ENCODE measurements at regions not wholly inside any gene's neighbourhood (a gene's known extent, or its start where the extent isn't known, plus 50 kb on each side); places are given as distances from the start of the nearest gene placed in this dataset.
A peak's percentile ranks its signal among the peaks of the same experiment; 100 is the strongest.

GRCh38 chr5:173782671-173783101 lies 105.5 kb upstream of the CPEB4 start (continued):
- TF ChIP-seq REST (IDR thresholded peaks at IDR 0.05; ENCODE audit: borderline replicate concordance): peak; percentile 31; the same call in 1 of the 2 replicates
- TF ChIP-seq REST (CRISPR knock-in tag; IDR thresholded peaks at IDR 0.05; ENCODE audit: low read depth): no peak
- TF ChIP-seq FUS (optimal IDR thresholded peaks at IDR 0.05; ENCODE audit: low read depth, low read length): no peak
- peak; percentile 71; the same call in 1 of the 2 replicates for TF ChIP-seq ZNF449 (CRISPR knock-in tag; IDR thresholded peaks at IDR 0.05)
- TF ChIP-seq ZNF518B (CRISPR knock-in tag; IDR thresholded peaks at IDR 0.05): no peak
- no peak for TF ChIP-seq ZNF717 (CRISPR knock-in tag; IDR thresholded peaks at IDR 0.05)
- no peak for TF ChIP-seq ARID3B (CRISPR knock-in tag; IDR thresholded peaks at IDR 0.05; ENCODE audit: borderline replicate concordance)
- TF ChIP-seq CHD4 (IDR thresholded peaks at IDR 0.05; ENCODE audit: insufficient read depth, insufficient replicate concordance, low read depth, low read length, poor library complexity, severe bottlenecking): no peak
- TF ChIP-seq NFIC (IDR thresholded peaks at IDR 0.05): peak; percentile 76
- TF ChIP-seq PTTG1 (tag; IDR thresholded peaks at IDR 0.05; ENCODE audit: low read depth): peak; percentile 35; the same call in 1 of the 2 replicates
- 0 out of 2 replicates have a peak, but pooled peaks have one; percentile 13 for TF ChIP-seq HCFC1 (IDR thresholded peaks at IDR 0.05; ENCODE audit: low read depth, low read length)
- TF ChIP-seq PYGO2 (tag; IDR thresholded peaks at IDR 0.05): 0 out of 2 replicates have a peak, but pooled peaks have one; percentile 25
- TF ChIP-seq RFX7 (CRISPR knock-in tag; IDR thresholded peaks at IDR 0.05): no peak
- 0 out of 2 replicates have a peak, but pooled peaks have one; percentile 23 for TF ChIP-seq TAF7 (tag; IDR thresholded peaks at IDR 0.05)

All from K562 (cell line).